ENCODE measurements at regions not wholly inside any gene's neighbourhood (a gene's known extent, or its start where the extent isn't known, plus 50 kb on each side); places are given as distances from the start of the nearest gene placed in this dataset.

GRCh38 chr11:97289823-97290222, 900.0 kb downstream of the JRKL start (continued):
- no peak for TF ChIP-seq IRF3 (IDR thresholded peaks at IDR 0.05)
- TF ChIP-seq PAX5 (IDR thresholded peaks at IDR 0.05; ENCODE audit: borderline replicate concordance, low read depth, low read length), result no peak
- no peak for TF ChIP-seq ZZZ3 (IDR thresholded peaks at IDR 0.05; ENCODE audit: control insufficient read depth, insufficient read length, low read depth)

- SMC1A ChIA-PET (ENCODE audit: uncharacterized antibody, unreplicated experiment), result no interaction called here
- intact Hi-C loops (cut with micrococcal nuclease; ENCODE audit: unreplicated experiment), result no loop called here
- no TSS peak for BruUV-seq (replicated peaks)
Observed at GRCh38 chr11:97290464-97291041, 900.7 kb downstream of the JRKL start.

More at GRCh38 chr11:97290464-97291041, 900.7 kb downstream of the JRKL start:
- Histone ChIP-seq H2AFZ (ENCODE audit: control insufficient read depth, low read depth, low read length) (no peak overlapping the region), H4K20me1 (ENCODE audit: control insufficient read depth, insufficient read depth) (no peaks in the 10 kb centered on the region), H3K36me3 (ENCODE audit: control insufficient read depth in 2 of 2, insufficient read depth in 2 of 2, low read length in 1 of 2) (no peaks in the 10 kb centered on the region), H3K4me3 (no peak overlapping the region), H3K9me3 (replicated peaks; ENCODE audit: control insufficient read depth, insufficient read depth, low read length) (no peaks in the 10 kb centered on the region), H3K27me3 (replicated peaks in 1 of 2; ENCODE audit: control insufficient read depth in 2 of 2, insufficient read depth in 2 of 2, low read length in 1 of 2) (no peaks in the 10 kb centered on the region), H3K79me2 (ENCODE audit: control insufficient read depth, insufficient read depth, low read length) (no peaks in the 10 kb centered on the region), H3K4me2 (ENCODE audit: control insufficient read depth, insufficient read depth) (no peak overlapping the region), H3K9ac (ENCODE audit: control insufficient read depth, insufficient read depth, low read length) (no peak overlapping the region), H3K27ac (ENCODE audit: control insufficient read depth, insufficient read depth) (no peak overlapping the region), H3K4me1 (ENCODE audit: control insufficient read depth, insufficient read depth, low read length) (no peaks in the 10 kb centered on the region)
- ChIA-PET POLR2A (no interaction called here), RAD21 (ENCODE audit: unreplicated experiment) (no interaction called here), CTCF (no interaction called here)
- ATAC-seq (no peak), FAIRE-seq (no peak), DNase-seq (ENCODE audit: low read depth, low spot score) (no peak)
- TF ChIP-seq WRNIP1 (IDR thresholded peaks at IDR 0.05; ENCODE audit: borderline replicate concordance, low read depth, low read length), result no peak
- no peak for TF ChIP-seq YBX1 (IDR thresholded peaks at IDR 0.05)
- TF ChIP-seq EGR1 (IDR thresholded peaks at IDR 0.05; ENCODE audit: borderline replicate concordance in 1 of 2, low read depth in 2 of 2, low read length in 2 of 2), result no peak
- no peak for TF ChIP-seq IKZF2 (IDR thresholded peaks at IDR 0.05)
- TF ChIP-seq USF1 (IDR thresholded peaks at IDR 0.05; ENCODE audit: borderline replicate concordance, extremely low read length, insufficient read depth, low read depth, low read length), result no peak
- no peak for TF ChIP-seq NR2F1 (conservative IDR thresholded peaks at IDR 0.05)
- no peak for TF ChIP-seq ZNF592 (IDR thresholded peaks at IDR 0.05)
- TF ChIP-seq ZBED1 (IDR thresholded peaks at IDR 0.05; ENCODE audit: borderline replicate concordance), result no peak
- no peak for TF ChIP-seq SIX5 (IDR thresholded peaks at IDR 0.05; ENCODE audit: low read depth, low read length, severe bottlenecking)
- no peak for TF ChIP-seq ETV6 (conservative IDR thresholded peaks at IDR 0.05 in 1 of 2, IDR thresholded peaks at IDR 0.05 in 1 of 2; ENCODE audit: borderline replicate concordance in 1 of 2, low read depth in 1 of 2)
- TF ChIP-seq FOXK2 (IDR thresholded peaks at IDR 0.05), result no peak
- no peak for TF ChIP-seq EP300 (IDR thresholded peaks at IDR 0.05; ENCODE audit: borderline replicate concordance in 1 of 2, control insufficient read depth in 1 of 2, low read depth in 2 of 2, low read length in 2 of 2)
- WGBS (ENCODE audit: insufficient coverage, insufficient replicate concordance, low lambda C conversion rate, missing lambda C conversion rate), result 0% methylated on average over 3 of the region's 3 CpGs
- in situ Hi-C loops (cut with MboI), result no loop called here

Measured in GM12878 (cell line).